H1 (cell line): ENCODE measurements at regions not wholly inside any gene's neighbourhood (a gene's known extent, or its start where the extent isn't known, plus 50 kb on each side); places are given as distances from the start of the nearest gene placed in this dataset.

Source experiments
- SRF ChIP-seq: IDR thresholded peaks from 2 replicates; pipeline ENCODE4 v1.6.1; 2011; ENCODE audit warnings: mild to moderate bottlenecking, low read depth, low read length, moderate library complexity
- TBP ChIP-seq: IDR thresholded peaks from 2 replicates; pipeline ENCODE4 v1.6.1; 2011; ENCODE audit warnings: low read depth, low read length, improper control_type of control experiment
- YY1 ChIP-seq: IDR thresholded peaks from 2 replicates; pipeline ENCODE4 v1.6.1; 2011; ENCODE audit warnings: low read depth, mild to moderate bottlenecking, low read length

GRCh38 chr1:195462152-195462551, 1146.1 kb downstream of the KCNT2 start (continued):
- TF ChIP-seq SRF (no peak), YY1 (no peak), TBP (no peak)
